Mesenchymal stem cell (in vitro differentiated cells and primary cell): ENCODE measurements at regions not wholly inside any gene's neighbourhood (a gene's known extent, or its start where the extent isn't known, plus 50 kb on each side); places are given as distances from the start of the nearest gene placed in this dataset.

Experiments used
- DNase-seq: peaks from one replicate; pipeline ENCODE4 v3.0.0-alpha.2; 2013
- H2AFZ ChIP-seq: one replicate; pipeline ENCODE4 v1.6.1; 2013; ENCODE audit warnings: low read depth, mild to moderate bottlenecking, control low read depth, inconsistent platforms, low read length, moderate library complexity
- H2AK5ac ChIP-seq: 2 replicates; pipeline ENCODE4 v1.6.1; 2013; ENCODE audit warnings: low read length, moderate library complexity, mild to moderate bottlenecking, inconsistent platforms; ENCODE audit not compliant: severe bottlenecking
- H2BK120ac ChIP-seq: one replicate; pipeline ENCODE4 v1.6.1; 2013; ENCODE audit warnings: low read depth, mild to moderate bottlenecking, inconsistent platforms, low read length, moderate library complexity
- H2BK12ac ChIP-seq, 2 experiments: one replicate each; pipeline ENCODE4 v1.6.1; 2013; ENCODE audit warnings: inconsistent platforms in 2 of 2, low read length in 2 of 2, mild to moderate bottlenecking in 2 of 2, moderate library complexity in 2 of 2, control low read depth in 1 of 2
- H2BK15ac ChIP-seq: one replicate; pipeline ENCODE4 v1.6.1; 2013; ENCODE audit warnings: mild to moderate bottlenecking, low read depth, inconsistent platforms; ENCODE audit not compliant: poor library complexity, severe bottlenecking
- H2BK5ac ChIP-seq: 2 replicates; pipeline ENCODE4 v1.6.1; 2013; ENCODE audit warnings: low read depth, mild to moderate bottlenecking, low read length, control low read depth, inconsistent platforms; ENCODE audit not compliant: poor library complexity, severe bottlenecking
- H3K14ac ChIP-seq, 2 experiments: one replicate each; pipeline ENCODE4 v1.6.1; 2013; ENCODE audit warnings: inconsistent platforms in 2 of 2, low read length in 2 of 2, control low read depth in 1 of 2, mild to moderate bottlenecking in 1 of 2, moderate library complexity in 1 of 2
- H3K18ac ChIP-seq, 2 experiments: one replicate each; pipeline ENCODE4 v1.6.1; 2013; ENCODE audit warnings: inconsistent platforms in 2 of 2, low read length in 2 of 2, control low read depth in 1 of 2, low read depth in 1 of 2, mild to moderate bottlenecking in 1 of 2
- H3K23ac ChIP-seq, 2 experiments: one replicate each; pipeline ENCODE4 v1.6.1; 2013; ENCODE audit warnings: inconsistent platforms in 2 of 2, low read length in 2 of 2, mild to moderate bottlenecking in 2 of 2, moderate library complexity in 2 of 2, control low read depth in 1 of 2
- H3K27ac ChIP-seq: 2 replicates; pipeline ENCODE4 v1.5.1; 2013; ENCODE audit warnings: mild to moderate bottlenecking, moderate library complexity, low read length, control low read depth, inconsistent platforms; ENCODE audit not compliant: poor library complexity, severe bottlenecking
- H3K27me3 ChIP-seq, 2 experiments: 2 replicates each; pipeline versions ENCODE4 v1.6.1 to v1.7.0; 2013; ENCODE audit warnings: low read length in 2 of 2, mild to moderate bottlenecking in 2 of 2, moderate library complexity in 2 of 2, control low read depth in 1 of 2, inconsistent platforms in 1 of 2; ENCODE audit not compliant: control insufficient read depth in 1 of 2, insufficient read depth in 1 of 2
- H3K36me3 ChIP-seq, 2 experiments: 2 replicates each; pipeline versions ENCODE4 v1.6.1 to v1.7.0; 2013; ENCODE audit warnings: low read length in 2 of 2, control low read depth in 1 of 2, inconsistent platforms in 1 of 2, low read depth in 1 of 2, mild to moderate bottlenecking in 1 of 2; ENCODE audit not compliant: insufficient read depth in 2 of 2, control insufficient read depth in 1 of 2
- H3K4ac ChIP-seq, 2 experiments: one replicate each; pipeline ENCODE4 v1.6.1; 2013; ENCODE audit warnings: inconsistent platforms in 2 of 2, low read length in 2 of 2, mild to moderate bottlenecking in 2 of 2, moderate library complexity in 2 of 2, control low read depth in 1 of 2, low read depth in 1 of 2
- H3K4me1 ChIP-seq: 2 replicates; pipeline ENCODE4 v1.6.1; 2013; ENCODE audit warnings: low read depth, low read length, control low read depth; ENCODE audit not compliant: control insufficient read depth, insufficient read depth
- H3K4me2 ChIP-seq: 2 replicates; pipeline ENCODE4 v1.6.1; 2013; ENCODE audit warnings: low read length, mild to moderate bottlenecking, inconsistent platforms; ENCODE audit not compliant: poor library complexity, severe bottlenecking
- H3K4me3 ChIP-seq, 2 experiments: 2 replicates each; pipeline versions ENCODE4 v1.5.1 to v1.7.0; 2013; ENCODE audit warnings: low read length in 2 of 2, mild to moderate bottlenecking in 2 of 2, control low read depth in 1 of 2, low read depth in 1 of 2; ENCODE audit not compliant: insufficient read depth in 1 of 2
- H3K79me1 ChIP-seq: replicated peaks from 2 replicates; pipeline ENCODE4 v1.6.1; 2013; ENCODE audit warnings: mild to moderate bottlenecking, control low read depth, low read length, inconsistent platforms; ENCODE audit not compliant: poor library complexity, severe bottlenecking
- H3K9ac ChIP-seq: 2 replicates; pipeline ENCODE4 v1.7.0; 2013; ENCODE audit warnings: mild to moderate bottlenecking, low read length, moderate library complexity
- H3K9me3 ChIP-seq: 2 replicates; pipeline ENCODE4 v1.7.0; 2013; ENCODE audit warnings: mild to moderate bottlenecking, low read length; ENCODE audit not compliant: control insufficient read depth
- H4K8ac ChIP-seq: one replicate; pipeline ENCODE4 v1.6.1; 2013; ENCODE audit warnings: inconsistent platforms, mild to moderate bottlenecking, low read length, moderate library complexity
- H4K91ac ChIP-seq: one replicate; pipeline ENCODE4 v1.6.1; 2013; ENCODE audit warnings: mild to moderate bottlenecking, low read length, inconsistent platforms
- WGBS: methylation state at CpG from one replicate; pipeline ENCODE4 v1.1.7; 2013; ENCODE audit warnings: mixed read lengths; 5-methylcytosine and 5-hydroxymethylcytosine counted together

GRCh38 chr15:97525809-97526208 is 434.7 kb upstream of the ARRDC4 start:
- no peak overlapping the region for H2BK12ac ChIP-seq
- no peaks in the 10 kb centered on the region for H3K27me3 ChIP-seq
- no peak overlapping the region for H2AFZ ChIP-seq
- no peak overlapping the region for H4K91ac ChIP-seq
- no peak overlapping the region for H3K4me2 ChIP-seq
- H2AK5ac ChIP-seq: no peak overlapping the region
- H3K4me1 ChIP-seq: no peaks in the 10 kb centered on the region
- H3K9ac ChIP-seq: no peak overlapping the region
- H3K27ac ChIP-seq: no peak overlapping the region
- H3K23ac ChIP-seq: no peak overlapping the region
- no peak for DNase-seq
- no peak overlapping the region for H4K8ac ChIP-seq
- H3K79me1 ChIP-seq: no peaks in the 10 kb centered on the region
- no peak overlapping the region for H2BK5ac ChIP-seq
- H3K9me3 ChIP-seq: peaks cover 17% of the 10 kb centered on the region
- H3K4me3 ChIP-seq: no peak overlapping the region
- no peak overlapping the region for H3K18ac ChIP-seq
- H2BK15ac ChIP-seq: no peak overlapping the region
- no peak overlapping the region for H3K4ac ChIP-seq
- H3K36me3 ChIP-seq: no peaks in the 10 kb centered on the region
- H3K14ac ChIP-seq: no peak overlapping the region
- H2BK120ac ChIP-seq: no peak overlapping the region

DNA sequence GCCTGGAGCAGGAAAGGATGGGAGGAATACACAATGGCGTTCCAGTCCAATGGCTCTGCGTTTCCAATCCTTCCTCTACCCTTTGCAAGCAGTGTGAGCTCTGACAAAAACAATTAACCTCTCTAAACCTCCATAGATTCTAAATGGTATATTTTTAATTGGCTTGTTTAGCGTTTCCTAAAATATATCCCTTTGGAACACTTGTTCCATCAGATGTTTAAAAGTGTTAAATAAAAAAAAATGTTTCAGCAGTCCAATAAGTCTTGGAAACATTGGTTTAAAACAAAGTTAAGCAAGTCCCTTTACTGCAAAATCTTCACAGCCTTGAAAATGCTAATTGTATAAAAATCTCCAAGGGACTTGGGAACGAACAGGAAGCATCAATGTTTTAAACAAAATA is 432.3 kb upstream of the ARRDC4 start:
- Histone ChIP-seq H3K9ac (no peak overlapping the region), H3K36me3 (no peaks in the 10 kb centered on the region), H2BK5ac (no peak overlapping the region), H3K4me3 (no peak overlapping the region), H3K14ac (no peak overlapping the region), H2BK120ac (no peak overlapping the region), H2AK5ac (no peak overlapping the region), H3K79me1 (no peaks in the 10 kb centered on the region), H4K91ac (no peak overlapping the region), H2AFZ (no peak overlapping the region), H3K4me2 (no peak overlapping the region), H3K18ac (no peak overlapping the region), H3K27ac (no peak overlapping the region), H3K4ac (no peak overlapping the region), H2BK12ac (no peak overlapping the region), H3K27me3 (no peaks in the 10 kb centered on the region), H2BK15ac (no peak overlapping the region), H4K8ac (no peak overlapping the region), H3K4me1 (no peaks in the 10 kb centered on the region), H3K9me3 (peaks cover 21% of the 10 kb centered on the region), H3K23ac (no peak overlapping the region)
- WGBS: 94% methylated on average over 2 of the region's 4 CpGs
- DNase-seq: no peak

DNA sequence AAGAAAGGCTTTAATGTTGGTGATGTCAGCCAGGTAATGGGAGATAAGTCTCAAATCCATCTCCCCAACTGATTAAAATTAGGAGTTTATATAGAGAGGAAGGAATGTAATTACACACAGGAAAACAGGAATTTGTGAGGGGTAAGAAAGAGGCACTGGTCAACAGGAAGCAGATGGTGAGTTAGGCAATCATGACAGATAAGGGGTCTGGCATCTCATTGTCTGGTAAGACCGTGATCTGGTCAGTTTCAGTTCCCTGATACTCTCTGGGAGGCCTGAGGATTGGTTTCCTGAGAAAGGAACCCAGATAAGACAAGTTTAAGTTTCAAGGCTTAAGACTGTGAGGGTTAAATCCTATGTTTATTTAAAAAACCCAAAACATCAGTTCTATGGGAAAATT is 414.7 kb upstream of the ARRDC4 start:
- H3K18ac ChIP-seq: no peak overlapping the region
- 17% methylated on average over 1 of the region's 1 CpG for WGBS
- H3K36me3 ChIP-seq: no peaks in the 10 kb centered on the region
- H3K27ac ChIP-seq: no peak overlapping the region
- H3K9me3 ChIP-seq: peaks cover 47% of the 10 kb centered on the region
- H2AFZ ChIP-seq: no peak overlapping the region
- H2BK12ac ChIP-seq: no peak overlapping the region
- no peaks in the 10 kb centered on the region for H3K79me1 ChIP-seq
- H3K4me3 ChIP-seq: no peak overlapping the region
- H3K4me1 ChIP-seq: no peaks in the 10 kb centered on the region
- no peak overlapping the region for H2BK5ac ChIP-seq
- H3K4ac ChIP-seq: no peak overlapping the region
- no peak overlapping the region for H3K23ac ChIP-seq
- H3K14ac ChIP-seq: no peak overlapping the region
- H3K27me3 ChIP-seq: no peaks in the 10 kb centered on the region
- H3K4me2 ChIP-seq: no peak overlapping the region
- no peak overlapping the region for H4K91ac ChIP-seq
- no peak overlapping the region for H2AK5ac ChIP-seq
- no peak overlapping the region for H2BK15ac ChIP-seq
- no peak overlapping the region for H2BK120ac ChIP-seq
- H3K9ac ChIP-seq: no peak overlapping the region
- H4K8ac ChIP-seq: no peak overlapping the region
- DNase-seq: no peak

DNA sequence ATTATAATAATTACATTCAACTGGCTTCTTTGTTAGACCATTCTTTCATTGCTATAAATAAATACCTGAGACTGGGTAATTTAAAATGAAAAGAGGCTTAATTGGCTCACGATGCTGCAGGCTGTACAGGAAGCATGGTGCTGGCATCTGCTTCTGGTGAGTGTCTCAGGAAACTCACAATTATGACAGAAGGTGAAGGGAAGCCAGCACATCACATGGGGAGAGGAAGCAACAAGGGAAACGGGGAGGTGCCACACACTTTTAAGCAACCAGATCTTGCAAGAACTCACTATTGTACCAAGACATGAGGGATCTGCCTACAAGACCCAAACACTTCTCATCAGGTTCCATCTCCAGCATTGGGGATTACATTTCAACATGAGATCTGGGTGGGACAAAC is 413.1 kb upstream of the ARRDC4 start:
- Histone ChIP-seq H3K79me1 (no peaks in the 10 kb centered on the region), H2AK5ac (no peak overlapping the region), H4K91ac (no peak overlapping the region), H3K18ac (no peak overlapping the region), H2BK120ac (no peak overlapping the region), H3K4ac (no peak overlapping the region), H3K4me2 (no peak overlapping the region), H3K23ac (no peak overlapping the region), H3K27me3 (no peaks in the 10 kb centered on the region), H3K4me1 (no peaks in the 10 kb centered on the region), H2BK15ac (no peak overlapping the region), H2AFZ (no peak overlapping the region), H3K9ac (no peak overlapping the region), H3K36me3 (no peaks in the 10 kb centered on the region), H3K4me3 (no peak overlapping the region), H3K14ac (no peak overlapping the region), H2BK5ac (no peak overlapping the region), H3K9me3 (peaks cover 47% of the 10 kb centered on the region), H3K27ac (no peak overlapping the region), H2BK12ac (no peak overlapping the region), H4K8ac (no peak overlapping the region)
- no peak for DNase-seq
- 71% methylated on average over 2 of the region's 2 CpGs for WGBS
